Esophagus muscularis mucosa (tissue), 3 donors: ENCODE measurements at regions not wholly inside any gene's neighbourhood (a gene's known extent, or its start where the extent isn't known, plus 50 kb on each side); places are given as distances from the start of the nearest gene placed in this dataset.

Source experiments
- CTCF ChIP-seq, 3 experiments: fragments of 200-600 bp in 2 of 3; fragments of 450-650 bp in 1 of 3; sonication (generic) in 2 of 3; IDR thresholded peaks; one replicate each; pipeline ENCODE4 v1.5.1; 2017 to 2019; ENCODE audit warnings: antibody characterized with exemption in 3 of 3, mild to moderate bottlenecking in 2 of 3, moderate library complexity in 1 of 3
- POLR2A ChIP-seq: fragments of 450-650 bp; IDR thresholded peaks from one replicate; pipeline ENCODE4 v1.6.1; 2017; ENCODE audit warnings: antibody characterized with exemption, moderate library complexity, mild to moderate bottlenecking, low read depth
- POLR2AphosphoS5 ChIP-seq, 2 donors: sonication (generic); formaldehyde crosslinking; IDR thresholded peaks; one replicate each; pipeline ENCODE4 v1.6.1; 2017; ENCODE audit warnings: antibody characterized with exemption in 2 of 2

GRCh38 chr13:38514575-38514974 lies 164.9 kb downstream of the UFM1 start:
- no peak for TF ChIP-seq POLR2A
- TF ChIP-seq CTCF (IDR thresholded peaks at IDR 0.05), result no peak
- no peak for TF ChIP-seq POLR2AphosphoS5 (IDR thresholded peaks at IDR 0.05)
